A549 (cell line): ENCODE measurements at regions not wholly inside any gene's neighbourhood (a gene's known extent, or its start where the extent isn't known, plus 50 kb on each side); places are given as distances from the start of the nearest gene placed in this dataset.

Experiments
- ATAC-seq, 2 experiments: fragments of 200-7000 bp in 1 of 2; fragments of >200 bp in 1 of 2; cut with Nextera tagmentation in 1 of 2; cut with Tn5 transposase in 1 of 2; 3 replicates each; pipeline versions ENCODE4 v1.8.0 to v1.9.1; 2018 to 2020; ENCODE audit warnings: mild to moderate bottlenecking in 1 of 2, moderate library complexity in 1 of 2
- CTCF ChIA-PET: fragments of 300-600 bp; sonication (Branson Sonifier 250); formaldehyde crosslinking; extraction: SDS; loops from one replicate; lab custom pipeline; 2021; ENCODE audit warnings: antibody characterized with exemption, inconsistent platforms; lab: Yijun Ruan, JAX
- POLR2A ChIA-PET: fragments of 350-600 bp; formaldehyde crosslinking; extraction: SDS; loops from one replicate; lab custom pipeline; 2021; ENCODE audit warnings: antibody characterized with exemption, inconsistent platforms; lab: Yijun Ruan, JAX
- DNase-seq, 2 experiments: peaks; one replicate each; pipeline versions ENCODE4 v3.0.0 to v3.0.0-alpha.2; 2011 to 2016; ENCODE audit warnings: low read depth in 1 of 2, low spot score in 1 of 2
- FAIRE-seq: peaks from 2 replicates; lab custom pipeline; 2011; peaks lifted over from hg19 to GRCh38; lab: Jason Lieb, UNC
- H3K27ac ChIP-seq, 2 experiments: fragments of >200 bp; sonication (Bioruptor Twin); formaldehyde crosslinking; 3 replicates each; pipeline ENCODE4 v1.5.1; 2016 to 2017
- H3K4me1 ChIP-seq: fragments of >200 bp; sonication (Bioruptor Twin); formaldehyde crosslinking; 3 replicates; pipeline ENCODE4 v1.6.1; 2016
- H3K4me2 ChIP-seq: fragments of >200 bp; sonication (Bioruptor Twin); formaldehyde crosslinking; 3 replicates; pipeline ENCODE4 v1.6.1; 2016
- H3K4me3 ChIP-seq: fragments of >200 bp; sonication (Bioruptor Twin); formaldehyde crosslinking; 3 replicates; pipeline ENCODE4 v1.5.1; 2016
- H3K9me3 ChIP-seq: fragments of >200 bp; sonication (Bioruptor Twin); formaldehyde crosslinking; 3 replicates; pipeline ENCODE4 v1.6.1; 2016
- CBX2 ChIP-seq: fragments of 200-600 bp; sonication (generic); IDR thresholded peaks from 2 replicates; pipeline ENCODE4 v1.6.1; 2016; ENCODE audit warnings: low read depth, mild to moderate bottlenecking, borderline replicate concordance
- CBX8 ChIP-seq: fragments of 200-600 bp; sonication (generic); IDR thresholded peaks from 2 replicates; pipeline ENCODE4 v1.6.1; 2016
- CEBPB ChIP-seq, 2 experiments: fragments of >200 bp in 1 of 2; sonication (Bioruptor Twin) in 1 of 2; formaldehyde crosslinking in 1 of 2; IDR thresholded peaks; 2 replicates each; pipeline ENCODE4 v1.6.1; 2012 to 2016
- CHD4 ChIP-seq: fragments of 200-600 bp; sonication (generic); IDR thresholded peaks from 2 replicates; pipeline ENCODE4 v1.6.1; 2016; ENCODE audit warnings: antibody characterized with exemption, mild to moderate bottlenecking, borderline replicate concordance
- EHMT2 ChIP-seq: fragments of 200-600 bp; sonication (generic); IDR thresholded peaks from 2 replicates; pipeline ENCODE4 v1.6.1; 2016; ENCODE audit warnings: antibody characterized with exemption, low read depth, mild to moderate bottlenecking, moderate library complexity
- EP300 ChIP-seq, 2 experiments: fragments of >200 bp; sonication (Bioruptor Twin); formaldehyde crosslinking; IDR thresholded peaks; 2 replicates in 1 of 2; 3 replicates in 1 of 2; pipeline ENCODE4 v1.6.1; 2016 to 2017
- ESRRA ChIP-seq: fragments of 150-350 bp; IDR thresholded peaks from 2 replicates; pipeline ENCODE4 v1.6.1; 2014; ENCODE audit warnings: mild to moderate bottlenecking, low read length, borderline replicate concordance
- FOSL2 ChIP-seq, 2 experiments: fragments of 450-650 bp in 1 of 2; fragments of >200 bp in 1 of 2; sonication (Bioruptor Twin) in 1 of 2; formaldehyde crosslinking; IDR thresholded peaks; 2 replicates each; pipeline versions ENCODE4 v1.5.0 to v1.6.1; 2016 to 2020; ENCODE audit warnings: mild to moderate bottlenecking in 1 of 2, moderate library complexity in 1 of 2
- FOXS1 ChIP-seq: fragments of 250-450 bp; sonication (Bioruptor Pico); IDR thresholded peaks from 2 replicates; pipeline ENCODE4 v1.5.0; 2020; ENCODE audit warnings: mild to moderate bottlenecking, moderate library complexity
- GATA3 ChIP-seq: IDR thresholded peaks from 2 replicates; pipeline ENCODE4 v1.6.1; 2012; ENCODE audit warnings: borderline replicate concordance
- HDAC2 ChIP-seq: fragments of 200-600 bp; sonication (generic); IDR thresholded peaks from 2 replicates; pipeline ENCODE4 v1.6.1; 2016
- HEYL ChIP-seq: fragments of 250-450 bp; sonication (Bioruptor Pico); IDR thresholded peaks from 2 replicates; pipeline ENCODE4 v1.8.0; 2021; ENCODE audit warnings: mild to moderate bottlenecking, moderate library complexity
- HOXA7 ChIP-seq: fragments of 250-450 bp; sonication (Bioruptor Pico); IDR thresholded peaks from 2 replicates; pipeline ENCODE4 v1.5.0; 2020; ENCODE audit warnings: mild to moderate bottlenecking, moderate library complexity
- JUN ChIP-seq, 2 experiments: fragments of >200 bp; sonication (Bioruptor Twin); formaldehyde crosslinking; IDR thresholded peaks; 2 replicates in 1 of 2; 3 replicates in 1 of 2; pipeline ENCODE4 v1.6.1; 2016 to 2017
- MAFK ChIP-seq: fragments of 450-650 bp; IDR thresholded peaks from 2 replicates; pipeline ENCODE4 v1.6.1; 2014; ENCODE audit not compliant: partially characterized antibody
- NFE2L2 ChIP-seq: fragments of 150-350 bp; conservative IDR thresholded peaks from 2 replicates; pipeline ENCODE4 v1.6.1; 2014; ENCODE audit warnings: low read length
- NPAS2 ChIP-seq: fragments of 250-450 bp; sonication (Bioruptor Pico); IDR thresholded peaks from 2 replicates; pipeline ENCODE4 v1.8.0; 2022; ENCODE audit warnings: mild to moderate bottlenecking, moderate library complexity, borderline replicate concordance
- POLR2A ChIP-seq: IDR thresholded peaks from 2 replicates; pipeline ENCODE4 v1.6.1; 2012; ENCODE audit warnings: mild to moderate bottlenecking, low read length
- POLR2AphosphoS2 ChIP-seq: conservative IDR thresholded peaks from 2 replicates; pipeline ENCODE4 v1.6.1; 2012; ENCODE audit warnings: low read length, improper control_type of control experiment, inconsistent platforms
- RFX5 ChIP-seq: fragments of 450-650 bp; IDR thresholded peaks from 2 replicates; pipeline ENCODE4 v1.7.1; 2014; ENCODE audit warnings: antibody characterized with exemption, mild to moderate bottlenecking, moderate library complexity
- RNF2 ChIP-seq: fragments of 200-600 bp; sonication (generic); IDR thresholded peaks from 2 replicates; pipeline ENCODE4 v1.6.1; 2016; ENCODE audit warnings: low read depth, mild to moderate bottlenecking, antibody characterized with exemption, moderate library complexity, borderline replicate concordance
- SMC3 ChIP-seq: fragments of >200 bp; sonication (Bioruptor Twin); formaldehyde crosslinking; IDR thresholded peaks from 3 replicates; pipeline ENCODE4 v1.6.1; 2018; ENCODE audit warnings: inconsistent platforms
- SREBF2 ChIP-seq: fragments of 450-650 bp; IDR thresholded peaks from 2 replicates; pipeline ENCODE4 v1.6.1; 2014; ENCODE audit warnings: mild to moderate bottlenecking, moderate library complexity
- TFCP2L1 ChIP-seq: fragments of 250-450 bp; sonication (Bioruptor Pico); IDR thresholded peaks from 2 replicates; pipeline ENCODE4 v1.5.0; 2021; ENCODE audit warnings: mild to moderate bottlenecking
- ZC3H11A ChIP-seq: fragments of 450-650 bp; IDR thresholded peaks from 2 replicates; pipeline ENCODE4 v1.6.1; 2014; ENCODE audit warnings: antibody characterized with exemption, mild to moderate bottlenecking
- ZFP36 ChIP-seq: fragments of 450-650 bp; IDR thresholded peaks from 2 replicates; pipeline ENCODE4 v1.6.1; 2014; ENCODE audit warnings: borderline replicate concordance; ENCODE audit not compliant: partially characterized antibody
- ZNF302 ChIP-seq: fragments of 250-450 bp; sonication (Bioruptor Pico); IDR thresholded peaks from 2 replicates; pipeline ENCODE4 v1.9.0; 2021; ENCODE audit warnings: inconsistent platforms, mild to moderate bottlenecking, moderate library complexity
- ZSCAN20 ChIP-seq: fragments of 250-450 bp; sonication (Bioruptor Pico); IDR thresholded peaks from 2 replicates; pipeline ENCODE4 v1.8.0; 2022; ENCODE audit warnings: mild to moderate bottlenecking, moderate library complexity
- WGBS: methylation state at CpG from one replicate; pipeline ENCODE4 v1.1.6; 2017; ENCODE audit errors: missing lambda C conversion rate; 5-methylcytosine and 5-hydroxymethylcytosine counted together
- TF ChIP-seq, protein P1 (sequence below): IDR thresholded peaks from 2 replicates; pipeline ENCODE4 v1.6.1; 2012; ENCODE audit warnings: low read depth, borderline replicate concordance
- TF ChIP-seq, protein P2 (sequence below): fragments of 450-650 bp; IDR thresholded peaks from 2 replicates; pipeline ENCODE4 v1.6.1; 2014; ENCODE audit warnings: antibody characterized with exemption
- TF ChIP-seq, protein P3 (sequence below): fragments of >200 bp; sonication (Bioruptor Twin); formaldehyde crosslinking; IDR thresholded peaks from 2 replicates; pipeline ENCODE4 v1.6.1; 2016
- TF ChIP-seq, protein P4 (sequence below): fragments of 250-450 bp; sonication (Bioruptor Pico); IDR thresholded peaks from 2 replicates; pipeline ENCODE4 v1.5.0; 2020; ENCODE audit warnings: low read depth, mild to moderate bottlenecking, moderate library complexity

DNA sequence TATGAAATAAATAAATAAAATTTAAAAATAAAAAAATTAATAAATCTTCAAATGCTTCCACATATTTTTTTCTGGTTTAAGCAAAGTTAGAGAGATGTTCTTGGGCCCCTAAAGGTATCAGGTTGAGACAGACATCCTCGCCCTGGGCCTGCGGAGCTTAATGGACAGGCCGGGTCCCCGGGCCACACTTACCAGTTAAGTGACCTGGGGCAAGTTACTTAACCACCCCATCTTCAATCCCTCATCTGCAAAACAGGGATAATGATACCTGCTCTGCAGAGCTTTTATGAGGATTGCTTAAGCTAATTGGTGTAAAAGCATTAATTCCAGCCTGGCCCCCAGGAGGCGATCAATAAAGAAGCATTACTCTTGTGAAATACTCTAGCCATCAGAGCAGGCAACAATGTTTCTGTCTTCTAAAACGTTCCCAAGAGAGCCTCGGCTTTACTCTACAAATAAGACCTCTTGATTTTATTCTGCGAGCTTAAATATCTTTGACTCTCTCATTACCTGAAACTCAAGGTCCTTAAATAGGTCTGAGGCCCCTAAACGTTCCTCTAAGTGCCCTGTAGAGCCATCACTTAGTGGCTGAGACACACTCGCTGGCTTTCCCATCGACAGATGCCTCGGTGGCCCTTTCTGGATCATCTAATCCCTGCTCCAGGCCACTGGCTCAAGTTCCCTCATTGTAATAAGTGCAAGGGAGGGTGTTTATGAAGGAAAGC is 81.1 kb upstream of the DIO3 start:
- TF ChIP-seq NFE2L2 (no peak), CEBPB (IDR thresholded peaks at IDR 0.05) (peak in 1 of 2 experiments; percentile 62; a peak in 2 of 4 replicates), ESRRA (no peak), CBX2 (no peak), SREBF2 (no peak), TFCP2L1 (CRISPR knock-in tag) (no peak), CHD4 (no peak), EP300 (IDR thresholded peaks at IDR 0.05) (no peak)
- FAIRE-seq (no peak), DNase-seq (no peak), ATAC-seq (peak in 1 of 2 experiments; percentile 1; a peak in 1 of 6 replicates)
- POLR2A ChIA-PET = interaction anchor here (0.7 to 1.9 kb wide), 5 partner anchors 72 to 407 kb away, joined by 3 to 9 read pairs (median 4); no protein-coding TSS in a partner anchor
- WGBS = 20% methylated on average over 12 of the region's 12 CpGs
- Histone ChIP-seq H3K4me3 (peak overlapping the region; percentile 7; the same call in 1 of the 3 replicates), H3K4me1 (peaks cover 46% of the 10 kb centered on the region), H3K9me3 (peaks cover 24% of the 10 kb centered on the region), H3K4me2 (peak overlapping the region; percentile 88), H3K27ac (peak overlapping the region; percentile 97 to 99)
- CTCF ChIA-PET = interaction anchor here (0.7 to 1.5 kb wide), 7 partner anchors 27 to 245 kb away, joined by 3 to 5 read pairs (median 3); no protein-coding TSS in a partner anchor

DNA sequence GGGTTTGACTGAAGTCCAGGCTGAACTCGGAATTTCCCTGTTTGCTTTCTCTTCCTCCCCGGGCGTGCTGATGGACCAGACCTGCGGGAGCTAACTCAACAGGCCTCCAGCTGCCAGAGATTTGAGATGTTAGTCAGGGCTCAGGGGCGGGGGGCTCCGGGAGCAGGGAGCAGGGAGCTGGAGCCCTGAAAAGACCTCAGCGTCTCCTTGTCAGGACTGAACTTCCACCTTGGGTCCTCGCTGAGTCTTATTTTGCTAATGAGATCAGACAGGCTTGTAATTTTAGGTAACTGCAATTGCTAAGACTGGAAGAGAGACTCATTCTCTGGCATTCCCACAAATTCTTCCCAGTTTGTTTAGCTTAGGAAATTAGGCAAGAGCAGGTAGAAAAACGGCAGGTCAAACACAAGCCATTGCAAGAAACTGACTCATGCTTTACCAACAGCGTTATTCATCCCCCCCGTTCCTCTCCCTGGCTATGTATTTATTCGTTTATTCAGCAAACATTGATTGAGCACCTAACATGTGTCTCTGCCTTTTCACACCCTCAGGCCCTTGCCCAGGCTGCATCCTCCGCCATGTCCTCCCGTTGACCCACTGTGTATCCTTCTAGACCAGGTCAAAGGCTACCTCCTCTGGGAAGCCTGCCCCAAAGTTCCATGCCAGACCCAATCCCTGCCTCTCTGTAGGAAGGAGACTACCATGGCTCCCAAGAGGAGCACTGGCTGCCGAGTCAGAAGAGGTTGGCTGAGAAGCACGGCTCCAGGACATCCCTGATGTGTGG is 80.4 kb upstream of the DIO3 start:
- H3K4me1 ChIP-seq = peaks cover 43% of the 10 kb centered on the region
- ChIA-PET CTCF (interaction anchor here (0.7 to 1.5 kb wide), 3 partner anchors 83 to 148 kb away, joined by 3 to 5 read pairs (median 4); no protein-coding TSS in a partner anchor), POLR2A (interaction anchor here (0.7 to 1.9 kb wide), 5 partner anchors 72 to 407 kb away, joined by 3 to 9 read pairs (median 4); no protein-coding TSS in a partner anchor)
- H3K4me2 ChIP-seq = peak overlapping the region; percentile 88
- H3K27ac ChIP-seq = peak overlapping the region; percentile 97 to 99
- DNase-seq (peak; percentile 85 to 98), ATAC-seq (peak; percentile 56 to 76), FAIRE-seq (peak; percentile 99)
- 1% methylated on average over 16 of the region's 16 CpGs for WGBS
- H3K4me3 ChIP-seq = 0 out of 3 replicates have a peak overlapping the region, but pooled peaks have one; percentile 7
- H3K9me3 ChIP-seq = peaks cover 26% of the 10 kb centered on the region
- TF ChIP-seq JUN (IDR thresholded peaks at IDR 0.05) = peak; percentile 96 to 98; a peak in 4 of 5 replicates
- TF ChIP-seq CBX2 = no peak
- TF ChIP-seq RNF2 = no peak
- TF ChIP-seq TFCP2L1 (CRISPR knock-in tag) = no peak
- peak; percentile 94 for TF ChIP-seq MAFK
- TF ChIP-seq SREBF2 = no peak
- TF ChIP-seq CHD4 = peak; percentile 50; the same call in 1 of the 2 replicates
- TF ChIP-seq POLR2AphosphoS2 = no peak
- no peak for TF ChIP-seq ZC3H11A
- TF ChIP-seq FOSL2 (IDR thresholded peaks at IDR 0.05) = peak; percentile 99
- peak; percentile 98 for TF ChIP-seq FOSL2 (CRISPR knock-in tag; IDR thresholded peaks at IDR 0.05)
- no peak for TF ChIP-seq RFX5
- TF ChIP-seq HDAC2 = 0 out of 2 replicates have a peak, but pooled peaks have one; percentile 46
- TF ChIP-seq POLR2A = 0 out of 2 replicates have a peak, but pooled peaks have one; percentile 8
- TF ChIP-seq, protein P1, sequence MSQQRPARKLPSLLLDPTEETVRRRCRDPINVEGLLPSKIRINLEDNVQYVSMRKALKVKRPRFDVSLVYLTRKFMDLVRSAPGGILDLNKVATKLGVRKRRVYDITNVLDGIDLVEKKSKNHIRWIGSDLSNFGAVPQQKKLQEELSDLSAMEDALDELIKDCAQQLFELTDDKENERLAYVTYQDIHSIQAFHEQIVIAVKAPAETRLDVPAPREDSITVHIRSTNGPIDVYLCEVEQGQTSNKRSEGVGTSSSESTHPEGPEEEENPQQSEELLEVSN = peak; percentile 75; the same call in 1 of the 2 replicates
- 0 out of 2 replicates have a peak, but pooled peaks have one; percentile 42 for TF ChIP-seq ZSCAN20
- no peak for TF ChIP-seq ZFP36
- TF ChIP-seq, protein P2, sequence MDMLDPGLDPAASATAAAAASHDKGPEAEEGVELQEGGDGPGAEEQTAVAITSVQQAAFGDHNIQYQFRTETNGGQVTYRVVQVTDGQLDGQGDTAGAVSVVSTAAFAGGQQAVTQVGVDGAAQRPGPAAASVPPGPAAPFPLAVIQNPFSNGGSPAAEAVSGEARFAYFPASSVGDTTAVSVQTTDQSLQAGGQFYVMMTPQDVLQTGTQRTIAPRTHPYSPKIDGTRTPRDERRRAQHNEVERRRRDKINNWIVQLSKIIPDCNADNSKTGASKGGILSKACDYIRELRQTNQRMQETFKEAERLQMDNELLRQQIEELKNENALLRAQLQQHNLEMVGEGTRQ = no peak
- TF ChIP-seq HOXA7 (CRISPR knock-in tag) = no peak
- TF ChIP-seq GATA3 = peak; percentile 92
- TF ChIP-seq, protein P3, sequence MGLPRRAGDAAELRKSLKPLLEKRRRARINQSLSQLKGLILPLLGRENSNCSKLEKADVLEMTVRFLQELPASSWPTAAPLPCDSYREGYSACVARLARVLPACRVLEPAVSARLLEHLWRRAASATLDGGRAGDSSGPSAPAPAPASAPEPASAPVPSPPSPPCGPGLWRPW = peak; percentile 95
- TF ChIP-seq FOXS1 (CRISPR knock-in tag) = peak; percentile 39; the same call in 1 of the 2 replicates
- no peak for TF ChIP-seq CBX8
- no peak; the same call in 1 of the 3 replicates for TF ChIP-seq SMC3
- TF ChIP-seq ZNF302 = peak; percentile 75; the same call in 1 of the 2 replicates
- no peak for TF ChIP-seq NPAS2 (CRISPR knock-in tag)
- TF ChIP-seq EHMT2 = no peak
- TF ChIP-seq HEYL (CRISPR knock-in tag) = no peak
- TF ChIP-seq, protein P4, sequence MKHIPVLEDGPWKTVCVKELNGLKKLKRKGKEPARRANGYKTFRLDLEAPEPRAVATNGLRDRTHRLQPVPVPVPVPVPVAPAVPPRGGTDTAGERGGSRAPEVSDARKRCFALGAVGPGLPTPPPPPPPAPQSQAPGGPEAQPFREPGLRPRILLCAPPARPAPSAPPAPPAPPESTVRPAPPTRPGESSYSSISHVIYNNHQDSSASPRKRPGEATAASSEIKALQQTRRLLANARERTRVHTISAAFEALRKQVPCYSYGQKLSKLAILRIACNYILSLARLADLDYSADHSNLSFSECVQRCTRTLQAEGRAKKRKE (CRISPR knock-in tag) = peak; percentile 87; the same call in 1 of the 2 replicates
